HepG2 (cell line): ENCODE measurements at regions not wholly inside any gene's neighbourhood (a gene's known extent, or its start where the extent isn't known, plus 50 kb on each side); places are given as distances from the start of the nearest gene placed in this dataset.

Experiments
- ATAC-seq: fragments of 200-7000 bp; cut with Tn5 transposase; 3 replicates; pipeline ENCODE4 v1.9.1; 2020; ENCODE audit warnings: mild to moderate bottlenecking, moderate library complexity
- BruUV-seq: library from RNA; stranded (reverse); fragments of 400-500 nt; replicated peaks from 2 replicates; lab custom pipeline; 2021; lab: Mats Ljungman, UMichigan
- CTCF ChIA-PET: fragments of 300-600 bp; formaldehyde crosslinking; extraction: SDS; loops from one replicate; lab custom pipeline; 2021; ENCODE audit warnings: low total read pairs, inconsistent platforms, low intra/inter-chr PET ratio; lab: Yijun Ruan, JAX
- POLR2A ChIA-PET: fragments of 350-600 bp; sonication (Branson Sonifier 250); formaldehyde crosslinking; loops from one replicate; lab custom pipeline; 2020; ENCODE audit warnings: antibody characterized with exemption, inconsistent platforms; lab: Yijun Ruan, JAX
- DNase-seq: peaks from one replicate; pipeline ENCODE4 v3.0.0-alpha.2; 2015; ENCODE audit warnings: low spot score
- FAIRE-seq: peaks from 3 replicates; lab custom pipeline; 2011; peaks lifted over from hg19 to GRCh38; lab: Jason Lieb, UNC
- H2AFZ ChIP-seq: one replicate; pipeline ENCODE4 v1.6.1; 2011; ENCODE audit warnings: low read length, inconsistent platforms
- H3K27ac ChIP-seq: fragments of 300-600 bp; 3 replicates; pipeline ENCODE4 v1.8.0; 2011; ENCODE audit warnings: mixed run types, mild to moderate bottlenecking, mixed read lengths, low read length, inconsistent platforms; ENCODE audit not compliant: insufficient read depth; ENCODE audit errors: extremely low read length
- H3K27me3 ChIP-seq, 2 experiments: fragments of 200-600 bp in 1 of 2; 2 replicates in 1 of 2; 3 replicates in 1 of 2; pipeline versions ENCODE4 v1.6.0 to v1.8.0; 2011; ENCODE audit warnings: low read length in 2 of 2, mild to moderate bottlenecking in 2 of 2, moderate library complexity in 2 of 2, inconsistent platforms in 1 of 2; ENCODE audit not compliant: insufficient read depth in 2 of 2, control insufficient read depth in 1 of 2
- H3K36me3 ChIP-seq, 2 experiments: fragments of 200-600 bp in 1 of 2; replicated peaks in 1 of 2; 2 replicates in 1 of 2; 3 replicates in 1 of 2; pipeline versions ENCODE4 v1.5.1 to v1.8.0; 2011; ENCODE audit warnings: low read length in 2 of 2, inconsistent platforms in 1 of 2; ENCODE audit not compliant: insufficient read depth in 2 of 2, control insufficient read depth in 1 of 2
- H3K4me1 ChIP-seq: 2 replicates; pipeline ENCODE4 v1.5.1; 2012; ENCODE audit warnings: low read length, inconsistent platforms; ENCODE audit not compliant: insufficient read depth
- H3K4me2 ChIP-seq: 2 replicates; pipeline ENCODE4 v1.6.0; 2011; ENCODE audit warnings: low read depth, low read length, inconsistent platforms
- H3K4me3 ChIP-seq, 3 experiments: fragments of 200-600 bp in 1 of 3; sonication (generic), shearing (Covaris generic) in 1 of 3; replicated peaks in 1 of 3; 2 replicates each; pipeline ENCODE4 v1.5.1; 2011 to 2016; ENCODE audit warnings: low read length in 3 of 3, inconsistent platforms in 2 of 3, low read depth in 2 of 3, mild to moderate bottlenecking in 2 of 3, control low read depth in 1 of 3, mixed read lengths in 1 of 3; ENCODE audit not compliant: insufficient read depth in 1 of 3
- H3K79me2 ChIP-seq: one replicate; pipeline ENCODE4 v1.6.1; 2011; ENCODE audit warnings: low read length, inconsistent platforms; ENCODE audit not compliant: insufficient read depth
- H3K9ac ChIP-seq: 2 replicates; pipeline ENCODE4 v1.6.0; 2011; ENCODE audit warnings: mild to moderate bottlenecking, low read depth, low read length, inconsistent platforms; ENCODE audit not compliant: insufficient read depth
- H3K9me3 ChIP-seq: 2 replicates; pipeline ENCODE4 v1.5.1; 2012; ENCODE audit warnings: mild to moderate bottlenecking, low read length
- H4K20me1 ChIP-seq: 2 replicates; pipeline ENCODE4 v1.6.0; 2011; ENCODE audit warnings: inconsistent platforms, mild to moderate bottlenecking, low read length, moderate library complexity; ENCODE audit not compliant: insufficient read depth
- HOXA3 ChIP-seq: sonication (generic); formaldehyde crosslinking; IDR thresholded peaks from 2 replicates; pipeline ENCODE4 v1.5.0; 2020; ENCODE audit warnings: missing genetic modification reagents
- JUN ChIP-seq: sonication (generic); formaldehyde crosslinking; IDR thresholded peaks from 2 replicates; pipeline ENCODE4 v1.4.0; 2020; ENCODE audit warnings: mild to moderate bottlenecking, missing genetic modification reagents
- KMT2A ChIP-seq: sonication (generic); formaldehyde crosslinking; IDR thresholded peaks from 2 replicates; pipeline ENCODE4 v1.4.0; 2020; ENCODE audit warnings: missing genetic modification reagents
- MTA3 ChIP-seq: sonication (generic); formaldehyde crosslinking; IDR thresholded peaks from 2 replicates; pipeline ENCODE4 v1.4.0; 2020; ENCODE audit warnings: missing genetic modification reagents
- MYPOP ChIP-seq: sonication (generic); formaldehyde crosslinking; IDR thresholded peaks from 2 replicates; pipeline ENCODE4 v1.8.1; 2023; ENCODE audit warnings: mild to moderate bottlenecking, moderate library complexity, missing genetic modification reagents
- SOX5 ChIP-seq: IDR thresholded peaks from 2 replicates; pipeline ENCODE4 v1.6.1; 2016; ENCODE audit warnings: borderline replicate concordance
- SP2 ChIP-seq: sonication (generic); formaldehyde crosslinking; IDR thresholded peaks from 2 replicates; pipeline ENCODE4 v1.5.1; 2020; ENCODE audit warnings: mild to moderate bottlenecking, missing genetic modification reagents
- ZBED4 ChIP-seq: sonication (generic); formaldehyde crosslinking; IDR thresholded peaks from 2 replicates; pipeline ENCODE4 v1.4.0; 2020; ENCODE audit warnings: missing genetic modification reagents, borderline replicate concordance
- ZBTB26 ChIP-seq: IDR thresholded peaks from 2 replicates; pipeline ENCODE4 v1.6.1; 2016; ENCODE audit warnings: missing compliant biosample characterization, missing genetic modification reagents, borderline replicate concordance
- WGBS: methylation state at CpG from one replicate; pipeline ENCODE4 v1.1.6; 2017; ENCODE audit warnings: low lambda C conversion rate; 5-methylcytosine and 5-hydroxymethylcytosine counted together
- in situ Hi-C: cut with HindIII; loops from 2 replicates; pipeline ENCODE4 v1.10.0; 2017; ENCODE audit warnings: low pct_unique_long_range_greater_than_20kb; ENCODE audit not compliant: extremely low pct_ligation_motif_present
- intact Hi-C: fragments of 100-400 bp; cut with micrococcal nuclease; formaldehyde crosslinking; loops from one replicate; pipeline ENCODE4 v1.10.0; 2022; ENCODE audit not compliant: unreplicated experiment

GRCh38 chr10:121690152-121690848, 92.1 kb upstream of the FGFR2 start:
- ATAC-seq (no peak), FAIRE-seq (peak; percentile 21), DNase-seq (peak; percentile 21)
- H4K20me1 ChIP-seq: no peaks in the 10 kb centered on the region
- no peak overlapping the region for H3K4me3 ChIP-seq
- CTCF ChIA-PET: no interaction called here
- no peaks in the 10 kb centered on the region for H3K79me2 ChIP-seq
- peak overlapping the region; percentile 20; the same call in 1 of the 2 replicates for H3K4me2 ChIP-seq
- H2AFZ ChIP-seq: no peak overlapping the region
- H3K36me3 ChIP-seq: no peaks in the 10 kb centered on the region
- no TSS peak for BruUV-seq
- POLR2A ChIA-PET: no interaction called here
- in situ Hi-C loops: no loop called here
- H3K4me1 ChIP-seq: peaks cover 25% of the 10 kb centered on the region
- H3K9me3 ChIP-seq: no peaks in the 10 kb centered on the region
- TF ChIP-seq SOX5: no peak
- TF ChIP-seq MYPOP (CRISPR knock-in tag): no peak
- no peak for TF ChIP-seq JUN (CRISPR knock-in tag)
- TF ChIP-seq ZBTB26 (CRISPR knock-in tag): no peak
- TF ChIP-seq ZBED4 (CRISPR knock-in tag): no peak
- no peak for TF ChIP-seq HOXA3 (CRISPR knock-in tag)
- TF ChIP-seq KMT2A (CRISPR knock-in tag): no peak
- TF ChIP-seq SP2 (CRISPR knock-in tag): no peak
- TF ChIP-seq MTA3: no peak
- H3K27me3 ChIP-seq: 0 out of 5 replicates have a peak, but pooled peaks cover 0 to 4% of the 10 kb centered on the region in 2 experiments
- H3K27ac ChIP-seq: no peak overlapping the region
- H3K9ac ChIP-seq: no peak overlapping the region
- 39% methylated on average over 10 of the region's 10 CpGs for WGBS
- intact Hi-C loops: no loop called here
